Choroid plexus epithelial cell (primary cell): ENCODE measurements at regions not wholly inside any gene's neighbourhood (a gene's known extent, or its start where the extent isn't known, plus 50 kb on each side); places are given as distances from the start of the nearest gene placed in this dataset.
"Not testable (repeated sequence)": the region's sequence is repeated elsewhere in the genome, so short reads cannot be mapped to it uniquely, and the experiment has no call there.

Experiments used
- DNase-seq: peaks from one replicate; pipeline ENCODE4 v3.0.0-alpha.2; 2010; ENCODE audit warnings: low read depth
- H3K4me3 ChIP-seq: 2 replicates; pipeline ENCODE4 v1.5.1; 2011; ENCODE audit warnings: low read depth, mild to moderate bottlenecking, control low read depth, low read length, moderate library complexity
- CTCF ChIP-seq: conservative IDR thresholded peaks from 2 replicates; pipeline ENCODE4 v1.5.1; 2011; ENCODE audit warnings: low read depth, mild to moderate bottlenecking, control low read depth, inconsistent platforms, low read length, moderate library complexity

DNA sequence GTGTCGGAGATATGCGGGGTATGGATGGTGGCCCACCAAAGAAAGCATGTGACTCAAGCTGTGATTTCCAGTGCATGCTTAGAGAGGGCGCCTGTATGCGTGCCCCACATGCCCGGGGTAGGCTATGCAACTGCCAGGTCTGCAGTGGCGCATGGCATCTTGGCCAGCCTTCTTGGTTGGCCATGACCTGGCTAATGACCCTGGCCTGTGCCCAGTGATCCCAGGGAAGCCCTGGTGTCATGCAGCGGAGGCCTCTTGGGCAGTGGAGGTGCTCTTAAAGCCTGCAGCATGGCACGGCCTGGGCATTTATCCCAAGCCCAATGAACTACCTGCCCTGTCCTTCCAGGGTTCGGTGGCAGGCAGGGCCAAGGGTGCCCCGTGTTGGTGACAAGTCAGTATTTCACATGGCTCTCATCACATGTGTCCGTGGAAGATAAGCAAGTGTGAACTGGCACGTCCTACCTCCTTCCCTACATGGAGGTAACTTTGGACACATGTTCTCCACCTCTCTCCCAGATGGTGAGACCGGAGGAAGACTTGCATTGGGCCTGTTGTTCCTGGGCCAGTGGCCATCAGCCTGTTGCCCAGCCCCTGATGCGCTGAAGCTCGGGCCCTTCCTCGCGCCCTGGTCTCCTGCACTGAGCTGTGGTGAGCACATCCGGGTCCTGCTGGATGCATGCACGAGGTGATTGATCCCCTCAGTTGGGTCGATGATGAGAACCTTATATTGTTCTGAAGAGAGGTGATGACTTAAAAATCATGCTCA is 192.0 kb downstream of the UBE3A start:
- no peak overlapping the region for H3K4me3 ChIP-seq
- no peak for DNase-seq
- no peak for TF ChIP-seq CTCF

DNA sequence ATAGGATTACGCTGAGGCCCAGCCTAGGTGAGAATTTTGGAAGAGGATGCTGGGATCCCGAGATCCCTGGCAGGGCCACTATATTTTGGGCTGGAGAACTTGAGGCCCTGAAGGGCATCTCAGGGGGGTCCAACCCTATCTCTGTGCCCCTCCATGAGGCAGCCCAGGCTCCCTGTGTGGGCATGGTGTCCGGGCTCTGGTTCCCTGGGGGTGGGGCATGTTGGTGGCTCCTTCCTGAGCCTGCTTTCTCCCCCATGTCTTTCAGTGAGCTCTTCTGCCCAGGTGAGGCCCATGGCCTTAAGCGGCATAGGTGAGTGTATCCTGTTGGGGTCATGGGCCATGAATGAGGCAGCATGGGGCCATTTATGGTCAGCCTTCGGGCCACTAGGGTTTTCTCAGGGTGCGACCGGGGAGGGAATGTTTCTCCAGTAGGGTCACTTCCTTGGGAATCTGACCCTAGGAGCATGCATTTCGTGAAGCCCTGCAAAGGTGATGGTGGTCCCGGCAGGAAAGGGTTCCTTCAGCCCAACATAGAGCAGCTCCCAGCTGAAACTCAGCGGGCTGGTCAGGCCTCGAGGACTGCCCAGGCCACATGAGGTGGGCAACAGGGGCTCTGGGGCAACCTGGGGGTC is 191.3 kb downstream of the UBE3A start:
- TF ChIP-seq CTCF, result no peak
- no peak overlapping the region for H3K4me3 ChIP-seq
- DNase-seq, result no peak

DNA sequence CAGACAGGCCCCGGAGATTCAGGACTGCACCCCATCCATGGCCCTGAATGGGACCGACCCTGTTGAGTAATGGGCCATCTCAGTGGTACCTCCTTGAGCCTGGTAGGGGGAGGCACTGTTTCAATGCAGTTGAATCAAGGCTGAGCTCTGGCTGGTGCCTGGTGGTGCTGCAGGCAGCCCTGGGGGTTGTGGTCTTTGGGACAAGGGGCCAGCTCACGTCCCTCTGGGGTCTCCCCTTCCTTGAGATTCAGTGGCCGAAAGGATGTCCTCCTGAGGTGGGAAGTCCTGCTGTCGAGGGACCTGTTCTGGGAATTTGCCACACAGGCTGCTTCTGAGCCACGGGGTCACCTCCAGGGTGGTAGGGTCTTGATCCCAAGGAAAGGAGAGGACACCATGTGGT is 190.7 kb downstream of the UBE3A start:
- not testable (repeated sequence) for DNase-seq, H3K4me3 ChIP-seq

DNA sequence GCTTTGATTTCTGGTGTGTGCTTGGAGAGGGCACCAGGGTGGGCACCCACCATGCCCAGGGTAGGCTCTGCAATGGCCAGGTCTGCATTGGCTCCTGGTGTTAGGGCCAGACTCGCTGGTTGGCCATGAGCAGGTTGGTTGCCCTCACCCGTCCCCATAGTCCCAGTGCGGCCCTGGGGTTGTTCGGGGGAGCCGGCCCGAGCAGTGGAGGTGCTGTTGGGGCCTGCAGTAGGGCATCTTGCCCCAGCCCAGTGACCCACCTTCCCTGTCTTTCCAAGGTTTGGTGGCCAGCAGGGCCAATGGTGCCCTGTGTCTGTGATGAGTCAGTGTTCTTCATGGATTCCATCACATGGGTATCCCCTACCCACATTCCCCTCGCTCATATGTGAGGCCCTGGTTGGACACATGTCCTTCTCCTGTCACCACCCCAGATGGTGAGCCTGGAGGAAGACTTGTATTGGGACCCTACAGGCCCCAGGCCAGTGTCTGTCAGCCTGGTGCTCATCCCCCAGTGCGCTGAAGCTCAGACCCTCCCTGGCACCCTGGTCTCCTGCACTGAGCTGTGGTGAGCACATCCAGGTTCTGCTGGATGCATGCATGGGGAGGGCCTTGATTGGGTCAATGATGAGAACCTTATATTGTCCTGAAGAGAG is 190.1 kb downstream of the UBE3A start:
- DNase-seq, result no peak
- no peak overlapping the region for H3K4me3 ChIP-seq
- no peak for TF ChIP-seq CTCF

GRCh38 chr15:25249236-25250010 is 189.4 kb downstream of the UBE3A start:
- no peak for TF ChIP-seq CTCF
- no peak overlapping the region for H3K4me3 ChIP-seq
- no peak for DNase-seq

DNA sequence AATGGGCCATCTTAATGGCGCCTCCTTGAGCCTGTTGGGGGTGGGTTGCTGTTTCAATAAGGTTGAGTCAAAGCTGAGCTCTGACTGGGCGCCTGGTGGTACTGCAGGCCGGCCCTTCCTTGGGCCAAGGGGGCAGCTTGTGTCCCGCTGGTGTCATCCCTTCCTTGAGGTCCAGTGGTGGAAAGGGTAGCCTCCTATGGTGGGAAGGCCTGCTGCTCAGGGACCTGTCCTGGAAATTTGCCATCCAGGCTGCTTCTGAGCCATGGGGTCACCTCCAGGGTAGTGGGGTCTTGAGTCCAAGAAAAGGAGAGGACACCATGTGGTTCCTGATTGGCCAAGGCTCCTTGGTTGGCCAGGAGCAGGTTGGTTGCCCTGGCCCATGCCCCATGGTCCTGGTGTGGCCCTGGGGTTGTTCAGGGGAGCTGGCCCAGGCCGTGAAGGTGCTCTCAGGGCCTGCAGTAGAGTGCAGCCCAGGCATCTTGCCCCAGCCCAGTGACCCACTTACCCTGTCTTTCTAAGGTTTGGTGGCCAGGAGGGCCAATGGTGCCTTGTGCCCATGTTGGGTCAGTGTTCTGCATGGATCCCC is 188.7 kb downstream of the UBE3A start:
- TF ChIP-seq CTCF, result no peak
- DNase-seq, result no peak
- no peak overlapping the region for H3K4me3 ChIP-seq
